Uterus (tissue), 2 donors: ENCODE measurements at regions not wholly inside any gene's neighbourhood (a gene's known extent, or its start where the extent isn't known, plus 50 kb on each side); places are given as distances from the start of the nearest gene placed in this dataset.

Experiments used
- CTCF ChIP-seq, 4 experiments: fragments of 200-600 bp in 2 of 4; fragments of 450-650 bp in 2 of 4; sonication (generic) in 2 of 4; IDR thresholded peaks; one replicate each; pipeline ENCODE4 v1.5.1; 2016 to 2019; ENCODE audit warnings: antibody characterized with exemption in 4 of 4, mild to moderate bottlenecking in 2 of 4, moderate library complexity in 1 of 4
- POLR2A ChIP-seq, 2 donors: fragments of 450-650 bp; IDR thresholded peaks; one replicate each; pipeline ENCODE4 v1.6.1; 2016; ENCODE audit warnings: antibody characterized with exemption in 2 of 2, mild to moderate bottlenecking in 1 of 2, moderate library complexity in 1 of 2

DNA sequence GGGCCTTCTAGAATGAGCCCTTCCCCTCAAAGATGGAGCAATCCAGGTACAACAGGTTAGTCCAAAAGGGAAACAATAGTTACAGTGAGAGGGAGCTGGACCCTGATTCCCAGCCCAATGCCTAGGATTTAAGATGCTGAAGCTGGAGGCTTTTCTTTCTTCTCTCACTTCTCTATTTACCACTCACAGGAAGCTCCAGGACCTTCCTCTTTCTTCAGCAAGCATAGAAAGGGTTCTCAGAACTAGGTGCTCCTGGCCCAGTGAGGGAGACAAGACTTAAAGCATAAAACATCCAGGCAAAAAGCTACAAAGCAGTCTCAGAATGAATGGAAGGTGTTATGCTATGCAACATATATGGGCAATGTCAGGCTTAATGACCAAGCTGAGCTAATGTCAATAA is 279.0 kb downstream of the SRBD1 start:
- TF ChIP-seq CTCF (IDR thresholded peaks at IDR 0.05) (no peak), POLR2A (IDR thresholded peaks at IDR 0.05) (no peak)
